NCI-H128 (cell line): ENCODE measurements at regions not wholly inside any gene's neighbourhood (a gene's known extent, or its start where the extent isn't known, plus 50 kb on each side); places are given as distances from the start of the nearest gene placed in this dataset.
"Not testable (repeated sequence)": the region's sequence is repeated elsewhere in the genome, so short reads cannot be mapped to it uniquely, and the experiment has no call there.

Experiments
- DNase-seq: peaks from one replicate; lab custom pipeline; 2025; ENCODE audit not compliant: unreplicated experiment; lab: John Stamatoyannopoulos, UW

DNA sequence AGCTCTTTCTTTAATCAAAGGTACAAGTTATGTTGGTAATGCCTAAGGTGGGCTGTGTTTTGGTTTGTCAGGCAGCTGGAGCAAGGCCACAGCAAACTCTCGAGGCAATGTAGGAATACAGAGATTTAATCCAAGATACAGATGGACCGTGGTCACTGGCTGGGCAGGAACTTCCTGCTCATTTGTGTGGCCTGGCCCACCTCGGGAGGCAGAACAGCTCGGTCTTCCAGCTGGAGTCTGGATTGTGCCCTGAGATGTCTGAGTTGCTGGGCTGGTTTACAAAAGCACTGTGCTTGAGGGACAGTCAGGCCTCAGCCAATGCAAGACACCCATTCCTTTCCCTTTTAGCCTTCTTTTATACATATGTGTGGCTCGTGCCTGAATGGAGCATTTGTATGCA is 506.1 kb upstream of the SALL3 start:
- no peak for DNase-seq

DNA sequence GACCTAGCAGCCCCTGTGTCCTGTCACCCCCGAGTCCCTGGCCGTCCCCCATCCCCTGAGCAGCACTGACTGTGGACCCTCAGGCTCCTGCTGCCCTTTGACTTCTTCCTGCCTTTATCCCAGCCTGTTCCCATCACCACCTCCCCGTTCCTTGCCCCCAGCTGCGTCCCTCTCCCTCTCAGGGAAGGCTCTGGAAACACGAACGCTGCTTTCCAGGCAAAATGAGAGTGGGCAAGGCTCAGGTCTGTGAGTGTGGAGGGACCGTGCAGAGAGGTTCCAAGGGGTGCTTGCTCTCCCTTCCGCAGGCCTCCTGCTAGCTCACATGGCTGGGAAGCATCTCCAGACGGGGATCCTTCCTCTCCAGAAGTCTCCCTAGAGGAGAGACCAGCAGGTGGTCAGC is 501.8 kb upstream of the SALL3 start:
- DNase-seq: no peak

GRCh38 chr18:78479443-78479842 is 500.2 kb upstream of the SALL3 start:
- DNase-seq: no peak

DNA sequence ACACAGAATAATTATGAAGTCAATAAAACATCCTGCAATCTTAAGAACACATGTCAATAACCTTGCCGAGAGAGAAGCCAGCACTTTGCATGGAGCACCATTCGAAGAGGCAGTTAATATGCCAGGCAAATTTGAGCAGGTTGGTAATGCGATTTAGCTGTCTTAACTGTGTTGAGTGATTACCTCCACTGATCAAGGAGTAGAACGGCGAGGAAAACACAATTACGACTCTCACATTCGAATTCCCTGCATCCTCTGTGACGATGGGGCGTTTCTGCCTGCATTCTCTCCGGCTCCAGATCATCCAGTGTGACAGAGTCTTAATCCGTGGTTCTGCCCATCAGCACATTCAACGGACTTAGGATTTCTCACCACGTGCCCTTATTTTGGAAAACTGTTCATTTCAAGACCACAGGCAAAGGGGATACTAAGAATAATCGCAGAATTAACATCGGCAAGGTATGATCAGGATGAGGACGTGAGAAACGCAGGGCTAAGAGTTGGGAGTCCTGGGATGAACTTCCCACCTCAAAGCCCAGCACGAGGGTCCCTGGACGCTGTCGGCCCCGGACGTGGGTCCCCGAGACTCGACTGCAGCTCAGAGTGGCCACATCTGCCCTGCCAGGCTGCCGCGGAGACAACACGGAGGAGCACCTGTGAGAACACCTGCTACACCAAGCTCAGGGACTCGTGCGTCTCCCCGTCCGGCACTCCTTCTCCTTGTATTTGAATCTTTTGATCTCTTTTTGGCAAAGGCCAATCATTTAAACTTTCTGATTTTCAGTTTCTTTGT is 499.2 kb upstream of the SALL3 start:
- DNase-seq: no peak

GRCh38 chr18:78482378-78482777 is 497.2 kb upstream of the SALL3 start:
- DNase-seq: no peak

GRCh38 chr18:78487649-78488048 is 492.0 kb upstream of the SALL3 start:
- DNase-seq: no peak

GRCh38 chr18:78492064-78492812 is 487.4 kb upstream of the SALL3 start:
- no peak for DNase-seq

DNA sequence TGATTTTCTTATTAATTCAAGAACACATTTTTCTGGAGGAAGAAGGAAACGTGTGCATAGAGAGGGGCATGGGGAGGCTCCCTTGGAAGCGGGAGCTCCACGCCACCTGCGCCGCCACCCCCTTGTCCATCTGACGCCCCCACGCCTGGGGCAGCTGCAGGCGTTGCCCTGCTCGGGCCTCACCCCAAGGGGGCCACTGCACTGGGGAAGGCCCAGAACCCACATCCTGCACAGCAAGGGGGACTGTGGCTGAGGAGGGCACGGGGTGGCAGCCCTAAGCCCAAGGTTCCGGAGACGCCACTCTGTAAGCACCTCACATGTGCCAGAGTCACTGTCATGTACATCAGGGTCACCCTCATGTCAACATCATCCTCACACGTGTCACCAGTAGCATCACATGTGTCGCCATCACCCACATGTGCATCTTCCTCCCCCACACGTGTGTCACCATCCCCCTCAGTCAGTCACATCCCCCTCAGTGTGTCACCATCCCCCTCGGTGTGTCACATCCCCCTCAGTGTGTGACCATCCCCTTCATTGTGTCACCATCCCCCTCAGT is 486.7 kb upstream of the SALL3 start:
- no peak for DNase-seq

- DNase-seq: not testable (repeated sequence)
Observed at GRCh38 chr18:78493490-78493889, 486.1 kb upstream of the SALL3 start.

GRCh38 chr18:78494204-78495085 is 485.2 kb upstream of the SALL3 start:
- DNase-seq: no peak

- DNase-seq: no peak
Observed at GRCh38 chr18:78495550-78495949, 484.1 kb upstream of the SALL3 start.

GRCh38 chr18:78496079-78496478 is 483.5 kb upstream of the SALL3 start:
- DNase-seq: no peak

DNA sequence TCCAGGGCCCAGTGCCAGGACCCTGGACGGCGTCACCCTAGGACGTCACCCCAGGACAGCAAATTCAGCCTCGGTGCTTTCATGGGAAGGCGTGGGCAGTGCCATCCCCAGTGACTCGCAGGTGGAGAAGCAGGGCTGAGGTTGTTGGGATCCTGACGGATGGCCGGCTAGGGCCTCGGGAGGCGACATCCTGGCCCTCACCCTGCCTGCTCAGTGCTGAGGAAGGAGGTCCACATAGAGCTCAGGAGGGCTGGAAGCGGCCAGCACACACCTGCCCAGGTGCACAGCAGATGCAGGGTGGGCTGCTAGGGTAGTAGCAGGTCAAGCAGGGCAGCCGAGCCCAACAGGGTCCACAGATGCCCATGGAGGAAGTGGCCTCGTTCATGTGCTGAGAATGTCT is 482.0 kb upstream of the SALL3 start:
- no peak for DNase-seq

DNA sequence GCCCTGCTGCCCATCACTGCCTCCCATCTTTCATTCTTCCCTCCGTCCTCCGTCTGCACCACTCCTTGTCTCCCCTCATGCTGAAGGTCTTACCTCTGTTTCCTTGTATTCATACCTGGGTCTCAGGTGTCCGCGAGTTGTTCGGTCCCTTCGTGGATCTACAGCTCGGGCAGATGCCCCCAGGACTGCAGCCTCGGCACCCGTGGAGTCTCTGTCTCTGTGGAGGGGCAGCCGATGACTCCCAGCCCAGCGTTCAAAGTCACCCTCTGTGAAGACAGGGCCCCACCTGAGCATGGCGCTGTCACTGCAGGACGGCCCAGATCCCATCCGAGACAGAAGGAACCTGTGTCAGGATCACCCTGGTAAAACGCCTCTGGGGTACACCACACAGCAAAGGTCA is 480.0 kb upstream of the SALL3 start:
- DNase-seq: no peak

DNA sequence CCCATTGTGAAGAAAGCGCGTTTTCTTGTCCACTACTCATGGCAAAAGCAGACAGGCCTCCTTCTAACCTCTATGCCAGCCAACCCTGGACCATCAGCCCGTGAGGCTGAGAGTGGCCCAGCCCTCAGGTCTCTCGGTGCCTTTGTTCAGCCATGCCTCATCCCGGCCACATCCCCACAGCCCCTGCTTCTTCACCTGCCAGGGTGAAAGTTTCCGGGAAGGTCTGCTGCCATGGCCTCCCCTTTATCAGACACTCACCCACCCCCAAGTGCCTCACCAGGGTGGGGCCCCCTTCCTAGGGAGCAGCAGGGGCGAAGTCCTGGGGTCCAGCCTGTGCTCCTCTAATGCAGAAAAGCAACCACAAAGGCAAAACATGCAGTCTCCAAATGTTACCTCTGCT is 478.4 kb upstream of the SALL3 start:
- DNase-seq: no peak

GRCh38 chr18:78503129-78503528 is 476.5 kb upstream of the SALL3 start:
- no peak for DNase-seq

DNA sequence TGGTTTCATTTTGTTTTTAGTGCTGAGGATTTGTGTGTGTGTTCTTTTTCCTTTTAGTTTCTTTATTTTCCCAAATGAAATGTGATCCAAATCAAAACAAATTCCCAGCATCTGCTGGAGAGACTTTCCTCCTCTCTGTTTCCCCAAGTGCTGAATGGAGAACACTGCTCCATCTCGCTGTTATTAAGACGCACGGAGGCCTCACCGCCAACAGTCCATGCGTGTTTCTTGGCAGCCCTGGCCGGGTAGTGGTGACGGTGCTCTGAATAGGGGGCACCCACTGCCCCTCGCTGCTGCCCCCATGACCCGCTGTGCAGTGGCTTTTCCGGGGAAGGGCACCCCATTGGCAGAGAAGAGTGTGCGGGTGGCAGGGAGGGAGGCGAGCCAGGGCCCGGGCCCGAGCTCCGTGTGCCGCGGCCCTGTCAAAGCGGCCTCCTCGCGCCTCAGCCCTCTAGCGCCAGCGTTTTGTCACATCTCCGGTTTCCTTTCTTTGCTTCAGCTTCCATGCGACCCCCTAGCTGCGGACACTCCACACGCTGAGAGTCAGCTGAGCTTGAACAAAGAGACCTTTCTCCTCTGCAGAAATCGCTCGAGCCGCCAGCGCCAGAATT is 473.7 kb upstream of the SALL3 start:
- DNase-seq: no peak

DNA sequence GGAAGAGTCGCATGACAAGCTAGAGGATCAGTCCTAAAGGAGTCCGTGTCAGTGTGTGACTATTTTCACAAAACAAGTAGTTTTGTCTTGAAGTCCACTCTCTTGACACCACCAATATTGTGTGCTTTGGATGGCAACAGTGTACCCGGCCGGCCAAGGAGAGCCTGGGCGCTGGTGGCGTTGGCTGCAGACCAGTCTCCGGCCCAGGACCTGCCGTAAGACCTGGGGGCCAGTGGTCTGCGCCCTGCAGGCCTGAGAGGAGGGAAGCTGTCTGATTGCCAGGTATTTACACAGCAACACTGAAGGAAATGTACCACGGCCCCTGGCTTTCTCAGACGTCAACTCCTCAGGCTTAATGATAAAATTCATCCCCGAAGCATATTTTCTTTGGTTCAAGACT is 472.4 kb upstream of the SALL3 start:
- no peak for DNase-seq

- not testable (repeated sequence) for DNase-seq
Observed at GRCh38 chr18:78508228-78508824, 471.3 kb upstream of the SALL3 start.

GRCh38 chr18:78510091-78510490 is 469.5 kb upstream of the SALL3 start:
- no peak for DNase-seq
